Activated CD8-positive, alpha-beta memory T cell treated with anti-CD3 and anti-CD28 coated beads for 36 hours (primary cell): ENCODE measurements at regions not wholly inside any gene's neighbourhood (a gene's known extent, or its start where the extent isn't known, plus 50 kb on each side); places are given as distances from the start of the nearest gene placed in this dataset.
"Not testable (repeated sequence)": the region's sequence is repeated elsewhere in the genome, so short reads cannot be mapped to it uniquely, and the experiment has no call there.

ENCODE experiments used
- CTCF ChIA-PET: fragments of 350-600 bp; sonication (Branson Sonifier 250); formaldehyde crosslinking; loops from one replicate; lab custom pipeline; 2021; ENCODE audit warnings: antibody characterized with exemption; lab: Charles Lee
- POLR2A ChIA-PET: fragments of 350-600 bp; sonication (Branson Sonifier 250); formaldehyde crosslinking; loops from one replicate; lab custom pipeline; 2021; ENCODE audit warnings: antibody characterized with exemption; lab: Charles Lee

GRCh38 chr21:20443558-20444155, 554.6 kb upstream of the NCAM2 start:
- ChIA-PET POLR2A (no interaction called here), CTCF (no interaction called here)

- ChIA-PET POLR2A (no interaction called here), CTCF (no interaction called here)
Observed at GRCh38 chr21:20445971-20446370, 552.2 kb upstream of the NCAM2 start.

GRCh38 chr21:20451046-20451445, 547.2 kb upstream of the NCAM2 start:
- CTCF ChIA-PET = no interaction called here
- POLR2A ChIA-PET = no interaction called here

GRCh38 chr21:20452935-20453334, 545.3 kb upstream of the NCAM2 start:
- ChIA-PET CTCF (no interaction called here), POLR2A (no interaction called here)

- POLR2A ChIA-PET = no interaction called here
Observed at GRCh38 chr21:20459838-20460237, 538.4 kb upstream of the NCAM2 start.

GRCh38 chr21:20463362-20463761, 534.8 kb upstream of the NCAM2 start:
- ChIA-PET CTCF (no interaction called here), POLR2A (no interaction called here)

More at GRCh38 chr21:20459838-20460237, 538.4 kb upstream of the NCAM2 start:
- CTCF ChIA-PET = no interaction called here

- ChIA-PET POLR2A (no interaction called here), CTCF (no interaction called here)
Observed at GRCh38 chr21:20469361-20469760, 528.8 kb upstream of the NCAM2 start.

GRCh38 chr21:20486303-20486702, 511.9 kb upstream of the NCAM2 start:
- ChIA-PET CTCF (no interaction called here), POLR2A (no interaction called here)

- POLR2A ChIA-PET, CTCF ChIA-PET: not testable (repeated sequence)
Observed at GRCh38 chr21:20502915-20503314, 495.3 kb upstream of the NCAM2 start.

GRCh38 chr21:20507783-20508182, 490.4 kb upstream of the NCAM2 start:
- ChIA-PET POLR2A (no interaction called here), CTCF (no interaction called here)

- POLR2A ChIA-PET = no interaction called here
- CTCF ChIA-PET = no interaction called here
Observed at GRCh38 chr21:20511216-20511880, 486.9 kb upstream of the NCAM2 start.

- ChIA-PET CTCF (no interaction called here), POLR2A (no interaction called here)
Observed at GRCh38 chr21:20515446-20515845, 482.8 kb upstream of the NCAM2 start.

- ChIA-PET CTCF (no interaction called here), POLR2A (no interaction called here)
Observed at GRCh38 chr21:20519076-20519475, 479.1 kb upstream of the NCAM2 start.

- ChIA-PET CTCF (no interaction called here), POLR2A (no interaction called here)
Observed at GRCh38 chr21:20522611-20523010, 475.6 kb upstream of the NCAM2 start.

GRCh38 chr21:20523191-20523590, 475.0 kb upstream of the NCAM2 start:
- CTCF ChIA-PET = no interaction called here
- POLR2A ChIA-PET = no interaction called here

GRCh38 chr21:20527731-20528460, 470.3 kb upstream of the NCAM2 start:
- ChIA-PET CTCF (no interaction called here), POLR2A (no interaction called here)

GRCh38 chr21:20537130-20537529, 461.1 kb upstream of the NCAM2 start:
- CTCF ChIA-PET = no interaction called here
- POLR2A ChIA-PET = no interaction called here

GRCh38 chr21:20538039-20538658, 460.1 kb upstream of the NCAM2 start:
- ChIA-PET CTCF (no interaction called here), POLR2A (no interaction called here)

GRCh38 chr21:20545454-20545853, 452.8 kb upstream of the NCAM2 start:
- CTCF ChIA-PET = no interaction called here
- POLR2A ChIA-PET = no interaction called here

- CTCF ChIA-PET = no interaction called here
- POLR2A ChIA-PET = no interaction called here
Observed at GRCh38 chr21:20551939-20552338, 446.3 kb upstream of the NCAM2 start.

- ChIA-PET POLR2A (no interaction called here), CTCF (no interaction called here)
Observed at GRCh38 chr21:20554785-20555184, 443.4 kb upstream of the NCAM2 start.
